ENCODE measurements at regions not wholly inside any gene's neighbourhood (a gene's known extent, or its start where the extent isn't known, plus 50 kb on each side); places are given as distances from the start of the nearest gene placed in this dataset.

- TF ChIP-seq CTCF (IDR thresholded peaks at IDR 0.05) (no peak), POLR2A (IDR thresholded peaks at IDR 0.05) (no peak)
These were observed 146.3 kb upstream of the ARHGAP20 start for GRCh38 chr11:110858547-110858921.
